SIG-M5 treated with dmso at 0.1 percent for 504 hours (cell line): ENCODE measurements at regions not wholly inside any gene's neighbourhood (a gene's known extent, or its start where the extent isn't known, plus 50 kb on each side); places are given as distances from the start of the nearest gene placed in this dataset.

Source experiments
- DNase-seq: peaks from one replicate; lab custom pipeline; 2025; ENCODE audit not compliant: unreplicated experiment; lab: John Stamatoyannopoulos, UW

- no peak for DNase-seq
These were observed 741.8 kb downstream of the IGSF11 start for GRCh38 chr3:118292841-118293240.

GRCh38 chr3:118298133-118298532 is 736.5 kb downstream of the IGSF11 start:
- DNase-seq: no peak

GRCh38 chr3:118304557-118304956 is 730.1 kb downstream of the IGSF11 start:
- DNase-seq: no peak

GRCh38 chr3:118332699-118333098 is 701.9 kb downstream of the IGSF11 start:
- no peak for DNase-seq

- no peak for DNase-seq
These were observed 697.0 kb downstream of the IGSF11 start for GRCh38 chr3:118337649-118338048.

- DNase-seq: no peak
These were observed 687.1 kb downstream of the IGSF11 start for GRCh38 chr3:118347396-118348168.

- DNase-seq: no peak
These were observed 686.5 kb downstream of the IGSF11 start for GRCh38 chr3:118348169-118348557.

GRCh38 chr3:118354556-118354955 is 680.1 kb downstream of the IGSF11 start:
- no peak for DNase-seq

GRCh38 chr3:118369892-118370491 is 664.7 kb downstream of the IGSF11 start:
- no peak for DNase-seq

GRCh38 chr3:118380576-118380975 is 654.1 kb downstream of the IGSF11 start:
- no peak for DNase-seq

GRCh38 chr3:118396491-118396890 is 638.2 kb downstream of the IGSF11 start:
- DNase-seq: no peak

GRCh38 chr3:118400086-118400485 is 634.6 kb downstream of the IGSF11 start:
- DNase-seq: no peak

GRCh38 chr3:118400886-118401285 is 633.8 kb downstream of the IGSF11 start:
- DNase-seq: no peak

GRCh38 chr3:118401887-118402286 is 632.8 kb downstream of the IGSF11 start:
- DNase-seq: no peak

- no peak for DNase-seq
These were observed 631.7 kb downstream of the IGSF11 start for GRCh38 chr3:118402971-118403370.

GRCh38 chr3:118406562-118406961 is 628.1 kb downstream of the IGSF11 start:
- no peak for DNase-seq

GRCh38 chr3:118408431-118408830 is 626.2 kb downstream of the IGSF11 start:
- DNase-seq: no peak

- no peak for DNase-seq
These were observed 622.1 kb downstream of the IGSF11 start for GRCh38 chr3:118412503-118412902.

- DNase-seq: no peak
These were observed 609.3 kb downstream of the IGSF11 start for GRCh38 chr3:118425272-118425837.

- no peak for DNase-seq
These were observed 600.8 kb downstream of the IGSF11 start for GRCh38 chr3:118433825-118434224.

GRCh38 chr3:118435851-118436350 is 598.7 kb downstream of the IGSF11 start:
- DNase-seq: no peak

GRCh38 chr3:118436697-118437262 is 597.9 kb downstream of the IGSF11 start:
- no peak for DNase-seq
